ENCODE measurements at regions not wholly inside any gene's neighbourhood (a gene's known extent, or its start where the extent isn't known, plus 50 kb on each side); places are given as distances from the start of the nearest gene placed in this dataset. TPM values are rescaled to one million over a fixed set of nuclear protein-coding genes. Genes with fewer than 3 reads are reported as not detected.
"Not testable (repeated sequence)": the region's sequence is repeated elsewhere in the genome, so short reads cannot be mapped to it uniquely, and the experiment has no call there.

DNA sequence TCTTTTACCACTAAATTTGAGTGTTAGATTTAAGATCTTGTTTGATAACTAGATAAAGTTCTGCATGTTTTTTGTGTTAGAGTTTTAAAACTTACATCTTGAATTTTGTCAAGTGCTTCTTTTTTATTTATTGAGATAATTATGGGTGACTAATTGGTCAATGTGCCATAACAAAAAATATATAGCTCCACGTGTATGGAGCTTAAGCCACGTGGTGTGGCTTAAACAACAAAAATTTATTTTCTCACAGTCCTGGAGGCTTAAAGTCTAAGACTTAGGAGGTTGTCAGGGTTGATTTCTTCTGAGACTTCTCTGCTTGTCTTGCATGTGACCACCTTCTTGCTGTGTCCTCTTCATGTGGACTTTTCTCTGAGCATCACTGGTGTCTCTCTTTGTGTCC is 1425.2 kb downstream of the CDY2B start:
- H3K36me3 ChIP-seq = no peaks in the 10 kb centered on the region
- no peak for DNase-seq
- H3K27me3 ChIP-seq = no peaks in the 10 kb centered on the region
- H3K4me3 ChIP-seq (replicated peaks in 1 of 3) = no peak overlapping the region
- H3K9me3 ChIP-seq = no peaks in the 10 kb centered on the region
- intact Hi-C loops (cut with DNase I) = no loop called here
- TF ChIP-seq POLR2A (IDR thresholded peaks at IDR 0.05) = no peak
- TF ChIP-seq, protein P1, sequence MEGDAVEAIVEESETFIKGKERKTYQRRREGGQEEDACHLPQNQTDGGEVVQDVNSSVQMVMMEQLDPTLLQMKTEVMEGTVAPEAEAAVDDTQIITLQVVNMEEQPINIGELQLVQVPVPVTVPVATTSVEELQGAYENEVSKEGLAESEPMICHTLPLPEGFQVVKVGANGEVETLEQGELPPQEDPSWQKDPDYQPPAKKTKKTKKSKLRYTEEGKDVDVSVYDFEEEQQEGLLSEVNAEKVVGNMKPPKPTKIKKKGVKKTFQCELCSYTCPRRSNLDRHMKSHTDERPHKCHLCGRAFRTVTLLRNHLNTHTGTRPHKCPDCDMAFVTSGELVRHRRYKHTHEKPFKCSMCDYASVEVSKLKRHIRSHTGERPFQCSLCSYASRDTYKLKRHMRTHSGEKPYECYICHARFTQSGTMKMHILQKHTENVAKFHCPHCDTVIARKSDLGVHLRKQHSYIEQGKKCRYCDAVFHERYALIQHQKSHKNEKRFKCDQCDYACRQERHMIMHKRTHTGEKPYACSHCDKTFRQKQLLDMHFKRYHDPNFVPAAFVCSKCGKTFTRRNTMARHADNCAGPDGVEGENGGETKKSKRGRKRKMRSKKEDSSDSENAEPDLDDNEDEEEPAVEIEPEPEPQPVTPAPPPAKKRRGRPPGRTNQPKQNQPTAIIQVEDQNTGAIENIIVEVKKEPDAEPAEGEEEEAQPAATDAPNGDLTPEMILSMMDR (IDR thresholded peaks at IDR 0.05) = no peak
- no peaks in the 10 kb centered on the region for H3K4me1 ChIP-seq
- no peak overlapping the region for H3K27ac ChIP-seq
- 87 to 89% methylated on average over 2 of the region's 2 CpGs for WGBS, 2 donors

DNA sequence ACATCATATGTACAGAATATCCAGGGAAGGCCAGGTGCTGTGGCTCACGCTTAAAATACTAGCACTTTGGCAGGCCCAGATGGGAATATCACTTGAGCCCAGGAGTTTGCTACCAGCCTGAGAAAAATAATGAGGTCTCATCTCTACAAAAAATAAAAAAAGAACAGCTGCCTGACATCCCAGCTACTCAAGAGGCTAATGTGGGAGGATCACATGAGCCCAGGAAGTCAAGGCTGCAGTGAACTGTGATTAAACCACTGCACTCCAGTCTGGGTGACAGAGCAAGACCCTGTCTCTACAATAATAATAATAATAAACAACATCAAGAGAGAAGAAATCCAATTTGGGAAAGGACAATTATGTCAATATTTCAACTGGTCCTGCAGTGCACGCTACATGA is 1433.9 kb downstream of the CDY2B start:
- H3K4me1 ChIP-seq = no peaks in the 10 kb centered on the region
- DNase-seq = no peak
- H3K4me3 ChIP-seq (replicated peaks in 1 of 3) = no peak overlapping the region
- no peaks in the 10 kb centered on the region for H3K36me3 ChIP-seq
- intact Hi-C loops (cut with DNase I) = no loop called here
- 87 to 100% methylated on average over 2 of the region's 2 CpGs for WGBS, 2 donors
- H3K27me3 ChIP-seq = no peaks in the 10 kb centered on the region
- TF ChIP-seq, protein P1 (IDR thresholded peaks at IDR 0.05) = no peak
- TF ChIP-seq POLR2A (IDR thresholded peaks at IDR 0.05) = no peak
- no peaks in the 10 kb centered on the region for H3K9me3 ChIP-seq
- H3K27ac ChIP-seq = no peak overlapping the region

DNA sequence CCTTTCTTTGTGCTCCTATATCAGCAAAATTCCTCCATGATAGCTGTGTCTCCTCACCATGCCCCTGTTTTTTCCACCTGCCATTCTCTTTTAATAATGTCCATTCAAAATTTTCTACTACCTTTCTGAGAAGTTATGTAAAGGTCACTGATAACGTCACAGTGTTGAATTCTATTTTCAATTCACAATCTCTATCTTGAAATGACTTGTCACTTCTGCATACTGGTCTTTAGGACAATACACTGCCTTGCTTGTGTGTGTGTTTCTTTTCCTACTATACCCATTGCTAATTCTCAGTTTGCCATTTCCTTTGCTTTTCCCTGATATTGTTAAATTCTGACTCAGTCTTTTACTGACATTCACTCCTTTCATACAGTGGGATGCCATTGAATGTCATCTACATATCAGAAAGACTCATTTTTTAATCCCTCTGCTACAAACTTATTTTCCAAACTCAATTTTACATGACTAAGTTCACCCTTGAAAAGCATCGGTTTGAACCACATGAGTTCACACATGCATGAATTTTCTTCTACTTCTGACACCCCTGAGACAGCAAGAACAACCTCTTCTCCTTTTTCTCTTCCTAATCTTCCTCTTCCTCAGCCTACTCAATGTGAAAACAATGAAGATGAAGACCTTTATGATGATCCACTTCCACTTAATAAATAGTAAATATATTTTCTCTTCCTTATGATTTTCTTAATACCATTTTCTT is 1470.7 kb downstream of the CDY2B start:
- H3K4me3 ChIP-seq (replicated peaks in 1 of 3); H3K36me3 ChIP-seq; DNase-seq; H3K27ac ChIP-seq; intact Hi-C loops (cut with DNase I); H3K9me3 ChIP-seq; H3K4me1 ChIP-seq; H3K27me3 ChIP-seq: not testable (repeated sequence)
- no CpG with 5 or more reads among the region's 2 CpGs for WGBS, 2 donors

DNA sequence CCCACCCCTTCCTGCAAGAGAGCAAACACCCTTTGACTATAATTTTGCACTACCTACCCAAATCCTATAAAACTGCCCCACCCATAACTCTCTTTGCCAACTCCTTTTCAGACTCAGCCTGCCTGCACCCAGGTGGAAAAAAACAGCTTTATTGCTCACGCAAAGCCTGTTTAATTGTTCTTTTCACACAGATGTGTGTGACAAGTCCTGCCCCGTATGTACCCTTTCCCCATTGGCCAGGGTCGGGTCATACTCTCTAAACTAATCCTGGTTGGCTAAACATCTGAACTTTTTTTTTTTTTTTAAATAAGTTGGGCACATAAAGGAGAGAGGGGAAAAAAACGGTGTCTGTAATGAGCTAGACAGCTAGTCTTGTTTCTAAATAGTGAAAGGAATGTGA is 1500.6 kb downstream of the CDY2B start:
- H3K27me3 ChIP-seq; H3K4me3 ChIP-seq (replicated peaks in 1 of 3); H3K4me1 ChIP-seq; H3K27ac ChIP-seq; H3K9me3 ChIP-seq; H3K36me3 ChIP-seq; DNase-seq; intact Hi-C loops (cut with DNase I): not testable (repeated sequence)
- no CpG with 5 or more reads among the region's 4 CpGs for WGBS, 2 donors

DNA sequence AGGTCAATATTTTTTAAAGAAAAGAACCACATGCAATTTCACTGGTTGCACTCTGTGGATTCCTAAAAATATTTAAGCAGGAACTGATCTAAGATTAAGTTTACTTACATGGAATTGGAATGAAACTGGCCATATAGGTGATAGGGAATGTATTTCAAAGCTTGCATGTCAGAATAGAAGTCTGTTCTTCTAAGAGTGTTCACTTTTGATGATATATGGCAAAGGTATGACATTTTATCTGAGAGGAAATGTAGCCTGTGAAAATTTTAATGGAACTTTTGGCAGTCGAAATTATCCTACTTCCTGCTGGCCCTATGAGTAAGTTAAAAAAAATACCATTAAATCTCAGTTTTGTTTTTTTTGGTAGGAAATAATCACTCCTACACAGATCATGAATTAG is 1538.4 kb downstream of the CDY2B start:
- H3K4me3 ChIP-seq (replicated peaks in 1 of 3); intact Hi-C loops (cut with DNase I); H3K27ac ChIP-seq; H3K27me3 ChIP-seq; DNase-seq; H3K4me1 ChIP-seq; H3K36me3 ChIP-seq; H3K9me3 ChIP-seq: not testable (repeated sequence)
- no CpG with 5 or more reads among the region's 1 CpG for WGBS, 2 donors

DNA sequence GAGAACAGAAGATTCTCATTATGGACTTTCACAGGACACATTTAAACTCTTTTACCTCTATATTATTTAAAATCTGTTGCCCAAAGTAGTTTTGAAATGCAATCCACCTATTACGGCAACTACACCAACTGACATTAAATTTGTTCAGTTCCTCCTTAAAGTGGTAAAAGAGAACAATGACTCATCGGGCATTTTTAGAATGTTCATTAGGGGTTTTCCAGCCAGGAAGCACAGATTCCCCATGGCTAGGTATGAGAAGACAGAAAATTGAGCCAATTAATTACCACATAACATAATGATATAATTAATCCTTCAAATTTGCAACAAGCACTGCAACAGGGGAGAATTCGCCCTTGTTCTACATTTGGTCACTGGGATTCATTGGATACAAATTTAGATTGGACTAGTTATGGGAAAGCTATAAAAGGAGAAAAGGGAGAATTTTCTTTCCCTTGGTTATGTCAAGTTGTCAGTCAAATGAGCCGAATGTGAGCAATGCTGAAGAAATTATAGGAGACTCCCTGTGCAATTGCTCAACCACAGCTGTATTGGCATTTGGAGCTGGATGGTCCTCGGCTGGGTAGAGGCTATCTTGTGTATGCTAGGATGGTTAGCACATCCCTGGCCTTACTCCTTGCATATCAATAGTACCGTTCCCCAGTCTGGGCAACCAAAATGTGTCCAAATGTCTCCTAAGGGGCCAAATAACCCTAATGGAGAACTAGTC is 1549.8 kb downstream of the CDY2B start:
- H3K36me3 ChIP-seq; H3K9me3 ChIP-seq; intact Hi-C loops (cut with DNase I); H3K4me1 ChIP-seq; H3K27ac ChIP-seq; DNase-seq; H3K27me3 ChIP-seq; H3K4me3 ChIP-seq (replicated peaks in 1 of 3): not testable (repeated sequence)
- WGBS, 2 donors = no CpG with 5 or more reads among the region's 6 CpGs

DNA sequence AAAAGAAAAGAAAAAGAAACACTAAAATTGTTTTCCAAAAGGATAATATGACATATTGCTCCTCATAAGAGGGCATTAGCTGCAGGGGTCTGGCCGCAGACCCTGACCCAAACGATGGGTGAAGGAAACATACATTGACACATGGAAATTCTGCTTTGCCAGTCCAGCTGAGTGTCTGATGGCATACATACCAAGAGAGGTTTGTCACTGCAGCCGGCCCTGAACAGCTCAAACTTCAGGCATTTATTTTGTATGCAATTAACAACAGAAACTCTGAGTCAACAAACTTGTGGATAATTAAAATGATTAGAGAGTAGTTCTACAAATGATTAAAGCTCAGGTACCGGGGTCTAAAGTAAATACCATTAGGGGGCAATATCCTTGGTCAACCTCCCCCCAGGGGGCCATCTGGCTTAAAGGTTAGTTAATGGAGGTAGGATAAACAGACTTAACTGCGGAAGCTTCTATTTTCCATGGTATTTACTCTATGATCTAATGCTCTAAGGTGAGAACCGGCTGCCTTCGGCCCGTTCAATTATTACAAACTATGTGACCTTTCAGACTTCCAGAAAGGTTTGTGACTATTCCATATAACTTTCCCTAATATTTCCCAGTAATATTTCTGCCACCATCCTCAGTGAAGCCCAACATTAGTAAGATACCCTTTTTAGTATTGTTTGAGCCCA is 1550.7 kb downstream of the CDY2B start:
- intact Hi-C loops (cut with DNase I); H3K27ac ChIP-seq; H3K36me3 ChIP-seq; H3K9me3 ChIP-seq; H3K4me1 ChIP-seq; H3K4me3 ChIP-seq (replicated peaks in 1 of 3); H3K27me3 ChIP-seq; DNase-seq: not testable (repeated sequence)
- WGBS, 2 donors = no CpG with 5 or more reads among the region's 8 CpGs

Small RNA genes in the stretch of these regions (small RNA-seq; reads per million reads assigned to genes)
- not detected for gene RNU6-184P
